ENCODE measurements at regions not wholly inside any gene's neighbourhood (a gene's known extent, or its start where the extent isn't known, plus 50 kb on each side); places are given as distances from the start of the nearest gene placed in this dataset.
"Not testable (repeated sequence)": the region's sequence is repeated elsewhere in the genome, so short reads cannot be mapped to it uniquely, and the experiment has no call there.

DNA sequence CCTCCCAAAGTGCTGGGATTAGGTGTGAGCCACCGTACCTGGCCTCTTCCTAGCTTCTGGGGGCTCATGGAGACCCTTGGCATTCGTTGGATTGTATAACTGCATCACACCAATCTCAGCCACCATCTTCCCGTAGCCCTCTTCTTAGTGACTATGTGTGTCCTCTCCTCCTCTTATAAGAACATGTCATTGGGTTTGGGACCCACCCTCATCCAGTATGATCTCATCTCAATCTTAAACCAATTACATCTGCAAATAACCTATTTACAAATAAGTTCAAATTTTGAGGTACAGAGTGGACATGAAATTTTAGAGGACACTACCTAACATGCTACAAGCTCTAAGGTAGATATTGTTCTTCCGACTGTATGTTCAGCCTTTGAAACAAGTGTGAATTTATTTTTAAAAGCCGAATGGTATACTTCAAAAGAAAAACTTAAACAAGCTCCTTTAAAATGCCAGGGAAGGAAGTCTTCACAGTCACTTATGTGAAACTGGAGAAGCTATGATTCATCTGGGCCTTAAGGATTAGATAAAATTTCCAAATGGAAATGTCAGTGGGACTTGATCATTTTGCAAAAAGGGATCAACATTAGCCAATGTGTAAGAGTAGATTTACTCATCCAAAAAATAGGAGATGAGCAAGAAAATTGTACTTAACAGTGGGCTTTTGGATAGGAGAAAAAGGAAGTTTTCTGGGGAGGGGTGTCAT is 225.7 kb downstream of the MEX3B start:
- no peak for DNase-seq (ENCODE audit: low read depth)

- no peak for DNase-seq (ENCODE audit: low read depth)
Measured at GRCh38 chr15:81814882-81815455, 230.8 kb downstream of the MEX3B start.

DNA sequence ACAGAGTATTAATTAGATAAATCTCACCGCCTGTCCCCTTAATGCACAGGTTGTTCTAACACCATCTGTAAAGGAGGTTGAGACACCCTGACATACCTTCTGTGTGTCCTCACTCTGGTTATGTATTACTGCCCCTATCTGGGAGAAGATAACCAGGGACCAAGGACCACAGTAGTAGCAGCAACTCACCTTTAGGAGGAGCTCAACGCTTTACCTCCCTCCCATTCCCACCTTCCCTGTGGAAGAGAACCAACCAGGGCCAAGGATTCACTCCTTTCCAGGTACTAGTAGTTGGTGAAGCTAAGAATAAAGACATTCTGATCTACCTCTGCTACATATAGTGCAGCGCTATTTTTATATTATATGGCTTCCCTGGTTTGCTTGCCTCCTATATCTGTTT is 232.6 kb downstream of the MEX3B start:
- no peak for DNase-seq (ENCODE audit: low read depth)

- DNase-seq (ENCODE audit: low read depth), result no peak
Measured at GRCh38 chr15:81812456-81812855, 233.4 kb downstream of the MEX3B start.

DNA sequence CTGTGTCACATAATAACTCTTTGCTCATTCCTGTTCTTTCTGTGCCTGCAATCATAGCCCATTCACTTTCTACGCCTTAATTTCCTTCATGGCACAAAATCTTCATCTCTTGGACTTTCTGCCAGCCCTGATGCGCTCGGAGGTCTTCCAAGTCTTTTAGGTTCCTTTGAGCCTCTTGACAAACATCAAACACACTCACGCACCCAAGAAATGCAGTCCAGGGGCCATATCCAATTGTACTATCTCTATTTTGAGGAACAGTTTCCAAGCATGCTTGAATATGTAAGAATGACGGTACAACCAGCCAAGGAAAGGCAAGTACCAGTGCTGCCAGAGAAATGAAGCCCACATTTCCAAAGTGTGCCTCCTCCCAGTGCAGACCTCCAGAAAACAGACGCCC is 234.1 kb downstream of the MEX3B start:
- no peak for DNase-seq (ENCODE audit: low read depth)

GRCh38 chr15:81809543-81809942 is 236.3 kb downstream of the MEX3B start:
- no peak for DNase-seq (ENCODE audit: low read depth)

DNA sequence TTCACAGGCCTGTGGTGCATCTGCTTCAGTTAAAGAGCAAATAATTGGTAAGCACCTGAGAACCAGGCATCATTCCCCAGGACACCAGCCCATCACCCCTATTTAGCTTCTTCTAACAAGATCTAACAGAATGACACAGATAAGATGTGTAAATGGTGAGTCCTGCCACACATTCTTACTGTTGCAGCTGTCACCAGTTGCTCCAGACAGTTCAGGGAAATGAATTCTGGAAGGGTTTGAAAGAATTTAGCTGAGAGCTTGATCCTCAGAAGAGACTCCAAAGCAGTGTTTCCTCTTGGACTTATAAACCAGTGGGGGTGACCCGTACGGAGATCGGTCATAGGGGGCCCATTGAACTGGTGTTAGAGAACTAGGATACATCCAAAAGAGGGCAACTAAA is 238.0 kb downstream of the MEX3B start:
- no peak for DNase-seq (ENCODE audit: low read depth)

- DNase-seq (ENCODE audit: low read depth), result no peak
Measured at GRCh38 chr15:81807186-81807585, 238.6 kb downstream of the MEX3B start.

DNA sequence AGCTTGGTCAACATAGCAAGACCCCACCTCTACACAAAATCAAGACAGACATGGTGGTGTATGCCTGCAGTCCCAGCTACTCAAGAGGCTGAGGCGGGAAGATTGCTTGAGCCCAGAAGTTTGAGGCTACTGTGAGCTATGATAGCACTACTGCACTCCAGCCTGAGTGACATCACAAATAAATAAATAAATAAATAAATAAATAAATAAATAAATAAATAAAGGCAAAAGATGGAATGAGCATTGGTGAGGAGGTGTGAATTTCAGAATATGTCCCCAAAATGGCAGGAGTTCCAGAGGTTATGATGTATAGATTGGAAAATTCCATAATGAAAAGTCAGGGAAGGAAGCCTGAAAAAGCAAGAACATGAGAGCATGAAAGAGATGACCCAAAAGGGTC is 249.9 kb downstream of the MEX3B start:
- DNase-seq (ENCODE audit: low read depth), result no peak

DNA sequence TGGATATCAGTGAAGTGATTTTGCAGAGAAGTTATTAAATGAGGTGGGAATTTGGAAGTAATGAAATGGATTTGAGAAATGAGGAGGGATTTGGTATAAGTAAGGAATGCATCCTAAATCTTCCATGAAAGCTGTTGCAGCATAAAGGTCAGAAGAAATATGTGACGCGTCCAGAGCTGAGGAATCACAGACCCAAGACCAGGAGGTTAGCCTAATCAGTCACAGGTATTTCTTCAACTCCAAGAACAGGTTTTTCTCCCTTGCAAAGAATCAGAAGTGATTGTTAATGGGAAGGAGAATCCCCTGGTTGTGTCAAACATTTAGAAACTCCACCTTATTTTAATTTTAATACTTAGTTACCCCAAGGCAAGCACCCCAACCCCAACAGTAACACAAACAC is 253.2 kb downstream of the MEX3B start:
- no peak for DNase-seq (ENCODE audit: low read depth)

- DNase-seq (ENCODE audit: low read depth), result not testable (repeated sequence)
Measured at GRCh38 chr15:81791322-81791721, 254.5 kb downstream of the MEX3B start.

DNA sequence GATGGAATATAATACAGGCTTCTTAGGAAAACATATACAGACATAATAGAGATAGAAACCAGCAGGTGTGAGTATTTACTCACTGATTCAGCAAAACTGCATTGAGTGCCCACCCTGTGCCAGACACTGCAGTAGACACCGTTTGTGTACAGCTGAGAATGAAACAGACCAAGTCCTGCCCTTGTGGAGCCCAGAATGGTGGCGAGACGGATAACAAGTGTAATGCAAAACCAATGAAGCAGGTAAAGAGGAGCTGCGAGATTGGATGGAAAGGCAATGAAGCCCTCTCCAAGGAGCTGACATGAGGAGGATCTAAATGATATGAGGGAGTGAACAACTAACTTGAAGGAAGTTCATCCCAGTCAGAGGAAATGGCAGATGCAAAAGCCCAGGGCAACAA is 256.4 kb downstream of the MEX3B start:
- no peak for DNase-seq (ENCODE audit: low read depth)

- DNase-seq (ENCODE audit: low read depth), result no peak
Measured at GRCh38 chr15:81786776-81787175, 259.0 kb downstream of the MEX3B start.

DNA sequence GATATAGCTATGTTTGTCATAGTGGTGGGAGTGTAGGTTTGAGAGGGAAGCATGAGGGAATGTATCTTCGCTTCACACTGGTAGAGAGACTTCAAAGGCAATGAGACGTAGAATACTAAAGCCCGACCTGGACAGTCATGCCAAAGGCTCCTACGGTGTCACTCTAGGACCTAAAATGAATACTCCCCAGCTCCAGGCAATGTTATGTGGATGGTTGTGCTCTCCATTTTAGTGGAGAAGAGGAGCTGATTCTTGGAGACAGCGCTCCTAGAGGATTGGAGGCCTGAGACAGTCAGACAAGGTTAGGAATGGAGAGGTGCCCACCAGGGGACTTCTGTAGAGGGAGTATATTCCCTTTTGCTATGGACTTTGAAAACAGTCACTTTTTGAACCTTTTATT is 260.1 kb downstream of the MEX3B start:
- DNase-seq (ENCODE audit: low read depth), result no peak

DNA sequence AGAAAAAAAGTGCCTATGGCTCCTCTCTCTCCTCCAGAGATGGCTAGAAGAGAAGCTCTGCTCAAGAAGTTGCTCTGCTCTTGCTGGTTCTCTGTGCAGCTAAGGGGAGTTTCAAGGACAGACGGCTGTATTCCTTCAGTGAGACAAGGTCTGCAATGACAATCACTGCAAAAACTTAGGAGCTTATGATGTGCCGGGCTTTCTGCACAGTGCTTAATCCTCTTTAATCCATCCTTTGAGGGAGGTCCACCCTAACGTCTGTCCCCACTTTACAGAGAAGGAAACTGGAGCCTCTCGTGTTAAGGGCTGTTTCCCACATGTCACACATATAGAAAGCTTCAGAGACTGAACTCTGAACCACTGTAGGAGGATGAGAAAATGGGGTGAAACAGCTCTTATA is 260.6 kb downstream of the MEX3B start:
- DNase-seq (ENCODE audit: low read depth), result no peak

- DNase-seq (ENCODE audit: low read depth), result no peak
Measured at GRCh38 chr15:81784751-81785150, 261.1 kb downstream of the MEX3B start.

DNA sequence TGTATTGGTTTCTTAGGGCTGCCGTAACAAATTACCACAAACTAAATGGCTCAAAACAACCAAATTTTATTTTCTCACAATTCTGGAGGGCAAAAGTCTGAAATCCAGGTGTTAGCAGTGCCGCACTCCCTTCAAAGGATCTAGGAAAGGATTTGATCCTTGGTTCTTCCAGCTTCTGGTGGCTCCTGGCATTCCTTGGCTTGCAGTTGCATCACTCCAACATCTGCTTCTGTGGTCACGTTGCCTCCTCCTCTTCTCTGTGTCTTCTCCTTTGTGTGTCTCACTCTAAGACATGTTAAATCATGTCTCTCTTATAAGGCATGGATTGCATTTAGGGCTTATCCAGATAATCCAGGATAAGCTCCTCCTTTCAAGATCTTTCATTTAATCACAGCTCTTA is 262.2 kb downstream of the MEX3B start:
- no peak for DNase-seq (ENCODE audit: low read depth)

DNA sequence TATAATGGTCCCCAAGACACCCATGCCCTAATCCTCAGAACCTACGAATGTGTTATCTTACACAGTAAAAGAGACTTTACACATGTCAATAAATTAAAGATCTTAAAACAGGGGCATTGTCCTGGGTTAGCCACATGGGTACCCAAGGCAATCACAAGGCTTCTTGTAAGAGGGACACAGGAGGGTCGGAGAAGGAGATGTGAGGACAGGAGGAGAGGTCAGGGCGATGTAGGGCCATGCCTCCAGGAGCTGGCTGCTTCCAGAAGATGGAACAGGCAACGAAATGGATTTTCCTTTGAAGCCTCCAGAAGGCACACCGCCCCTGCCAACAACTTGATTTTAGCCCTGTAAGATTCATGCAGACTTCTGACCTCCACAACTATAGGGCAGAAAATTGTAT is 262.7 kb downstream of the MEX3B start:
- no peak for DNase-seq (ENCODE audit: low read depth)

- DNase-seq (ENCODE audit: low read depth), result no peak
Measured at GRCh38 chr15:81781395-81781794, 264.4 kb downstream of the MEX3B start.

- no peak for DNase-seq (ENCODE audit: low read depth)
Measured at GRCh38 chr15:81780966-81781365, 264.9 kb downstream of the MEX3B start.

DNA sequence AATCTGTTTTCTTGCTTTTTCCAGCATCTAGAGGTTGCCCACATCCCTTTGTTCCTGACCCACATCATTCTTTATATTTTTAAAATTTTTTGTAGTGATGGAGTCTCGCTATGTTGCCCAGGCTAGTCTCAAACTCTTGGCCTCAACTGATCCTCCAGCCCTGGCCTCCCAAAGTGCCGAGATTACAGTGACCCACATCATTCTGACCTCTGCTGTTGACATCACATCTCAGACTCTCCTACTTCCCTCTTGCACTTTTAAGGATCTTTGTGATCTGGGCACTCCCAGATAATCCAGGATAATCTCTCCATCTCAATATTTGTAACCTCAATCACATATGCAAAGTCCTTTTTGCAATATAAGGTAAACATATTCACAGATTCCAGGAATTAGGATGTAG is 266.6 kb downstream of the MEX3B start:
- no peak for DNase-seq (ENCODE audit: low read depth)

- DNase-seq (ENCODE audit: low read depth), result no peak
Measured at GRCh38 chr15:81777546-81777945, 268.3 kb downstream of the MEX3B start.

DNA sequence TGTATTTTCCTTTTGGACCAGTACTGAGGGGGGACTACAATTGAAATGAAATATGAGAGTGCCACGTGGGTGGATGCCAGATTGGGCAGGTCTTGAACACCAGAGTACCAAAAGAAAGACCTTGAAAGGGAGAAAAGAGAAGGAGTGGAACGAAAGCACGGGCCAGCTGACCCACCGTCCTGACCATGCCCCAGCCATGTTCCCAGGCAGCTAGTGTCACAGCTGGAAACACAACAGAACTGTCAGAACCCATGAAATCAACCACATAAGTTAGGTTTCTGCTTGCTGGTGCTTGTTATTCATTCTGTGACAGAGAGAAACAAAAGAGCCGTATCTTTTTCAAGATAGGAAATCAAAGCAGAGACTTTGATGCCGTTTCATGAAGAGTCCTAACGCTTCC is 268.8 kb downstream of the MEX3B start:
- no peak for DNase-seq (ENCODE audit: low read depth)

- not testable (repeated sequence) for DNase-seq (ENCODE audit: low read depth)
Measured at GRCh38 chr15:81775779-81776178, 270.0 kb downstream of the MEX3B start.

Measured in iris pigment epithelial cell (primary cell).